HepG2 (cell line): ENCODE measurements at regions not wholly inside any gene's neighbourhood (a gene's known extent, or its start where the extent isn't known, plus 50 kb on each side); places are given as distances from the start of the nearest gene placed in this dataset.

Experiments used
- CEBPG ChIP-seq: IDR thresholded peaks from 2 replicates; pipeline ENCODE4 v1.6.1; 2016
- NCOA2 ChIP-seq: sonication (generic); formaldehyde crosslinking; IDR thresholded peaks from 2 replicates; pipeline ENCODE4 v1.8.0; 2022; ENCODE audit warnings: inconsistent platforms
- YEATS2 ChIP-seq: sonication (generic); formaldehyde crosslinking; IDR thresholded peaks from 2 replicates; pipeline ENCODE4 v1.4.0; 2020; ENCODE audit warnings: missing genetic modification reagents, borderline replicate concordance
- TF ChIP-seq, protein P1 (sequence below): IDR thresholded peaks from 2 replicates; pipeline ENCODE4 v1.6.1; 2016; ENCODE audit warnings: mild to moderate bottlenecking
- TF ChIP-seq, protein P2 (sequence below): IDR thresholded peaks from 2 replicates; pipeline ENCODE4 v1.6.1; 2018; ENCODE audit warnings: missing genetic modification reagents
- TF ChIP-seq, protein P3 (sequence below): IDR thresholded peaks from 2 replicates; pipeline ENCODE4 v1.4.0; 2020; ENCODE audit warnings: mild to moderate bottlenecking, missing genetic modification reagents
- TF ChIP-seq, protein P4 (sequence below): IDR thresholded peaks from 2 replicates; pipeline ENCODE4 v1.6.1; 2016
- TF ChIP-seq, protein P5 (sequence below): IDR thresholded peaks from 2 replicates; pipeline ENCODE4 v1.6.1; 2016; ENCODE audit warnings: low read depth, missing genetic modification reagents, missing compliant biosample characterization
- TF ChIP-seq, protein P6 (sequence below): fragments of 450-650 bp; IDR thresholded peaks from 2 replicates; pipeline ENCODE4 v1.6.1; 2016
- TF ChIP-seq, protein P7 (sequence below): sonication (generic); formaldehyde crosslinking; IDR thresholded peaks from 2 replicates; pipeline ENCODE4 v1.5.0; 2020; ENCODE audit warnings: mild to moderate bottlenecking, missing genetic modification reagents, borderline replicate concordance

DNA sequence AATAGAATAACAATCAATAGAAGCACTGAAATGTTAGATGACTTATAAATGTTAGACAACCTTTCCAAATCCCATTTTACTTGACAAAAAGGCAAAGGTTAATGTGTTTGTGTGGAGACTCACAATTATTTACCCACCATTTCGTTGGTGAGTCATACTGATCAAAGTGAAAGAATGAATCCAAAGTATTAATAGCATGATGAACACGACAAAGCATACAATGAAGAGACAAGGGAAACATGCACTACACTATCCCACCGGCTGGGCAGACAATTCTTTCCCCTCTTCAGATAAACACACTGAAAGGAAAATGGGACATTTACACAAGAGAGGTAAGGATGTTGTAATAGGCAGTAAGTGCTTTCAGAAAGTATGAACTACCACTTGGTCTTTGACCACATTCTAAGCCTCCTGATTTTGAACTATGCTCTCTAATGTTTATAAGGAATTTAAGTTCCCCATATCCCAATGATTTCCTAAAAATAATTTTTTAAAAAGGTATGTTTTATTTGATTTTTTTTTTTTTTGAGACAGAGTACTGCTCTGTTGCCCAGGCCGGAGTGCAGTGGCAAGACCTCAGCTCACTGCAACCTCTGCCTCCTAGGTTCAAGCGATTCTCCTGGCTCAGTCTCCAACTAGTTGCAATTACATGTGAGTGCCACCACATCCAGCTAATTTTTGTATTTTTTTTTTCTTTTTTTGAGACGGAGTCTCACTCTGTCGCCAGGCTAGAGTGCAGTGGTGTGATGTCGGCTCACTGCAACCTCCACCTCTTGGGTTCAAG, 70.5 kb downstream of the MDH2 start (continued):
- TF ChIP-seq, protein P1, sequence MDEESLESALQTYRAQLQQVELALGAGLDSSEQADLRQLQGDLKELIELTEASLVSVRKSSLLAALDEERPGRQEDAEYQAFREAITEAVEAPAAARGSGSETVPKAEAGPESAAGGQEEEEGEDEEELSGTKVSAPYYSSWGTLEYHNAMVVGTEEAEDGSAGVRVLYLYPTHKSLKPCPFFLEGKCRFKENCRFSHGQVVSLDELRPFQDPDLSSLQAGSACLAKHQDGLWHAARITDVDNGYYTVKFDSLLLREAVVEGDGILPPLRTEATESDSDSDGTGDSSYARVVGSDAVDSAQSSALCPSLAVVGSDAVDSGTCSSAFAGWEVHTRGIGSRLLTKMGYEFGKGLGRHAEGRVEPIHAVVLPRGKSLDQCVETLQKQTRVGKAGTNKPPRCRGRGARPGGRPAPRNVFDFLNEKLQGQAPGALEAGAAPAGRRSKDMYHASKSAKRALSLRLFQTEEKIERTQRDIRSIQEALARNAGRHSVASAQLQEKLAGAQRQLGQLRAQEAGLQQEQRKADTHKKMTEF (CRISPR knock-in tag) = peak; percentile 80
- TF ChIP-seq, protein P2, sequence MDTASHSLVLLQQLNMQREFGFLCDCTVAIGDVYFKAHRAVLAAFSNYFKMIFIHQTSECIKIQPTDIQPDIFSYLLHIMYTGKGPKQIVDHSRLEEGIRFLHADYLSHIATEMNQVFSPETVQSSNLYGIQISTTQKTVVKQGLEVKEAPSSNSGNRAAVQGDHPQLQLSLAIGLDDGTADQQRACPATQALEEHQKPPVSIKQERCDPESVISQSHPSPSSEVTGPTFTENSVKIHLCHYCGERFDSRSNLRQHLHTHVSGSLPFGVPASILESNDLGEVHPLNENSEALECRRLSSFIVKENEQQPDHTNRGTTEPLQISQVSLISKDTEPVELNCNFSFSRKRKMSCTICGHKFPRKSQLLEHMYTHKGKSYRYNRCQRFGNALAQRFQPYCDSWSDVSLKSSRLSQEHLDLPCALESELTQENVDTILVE (CRISPR knock-in tag) = peak; percentile 75; the same call in 1 of the 2 replicates
- TF ChIP-seq NCOA2 (CRISPR knock-in tag) (peak; percentile 88), CEBPG (peak; percentile 95), YEATS2 (CRISPR knock-in tag) (peak; percentile 33; the same call in 1 of the 2 replicates)
- TF ChIP-seq, protein P3, sequence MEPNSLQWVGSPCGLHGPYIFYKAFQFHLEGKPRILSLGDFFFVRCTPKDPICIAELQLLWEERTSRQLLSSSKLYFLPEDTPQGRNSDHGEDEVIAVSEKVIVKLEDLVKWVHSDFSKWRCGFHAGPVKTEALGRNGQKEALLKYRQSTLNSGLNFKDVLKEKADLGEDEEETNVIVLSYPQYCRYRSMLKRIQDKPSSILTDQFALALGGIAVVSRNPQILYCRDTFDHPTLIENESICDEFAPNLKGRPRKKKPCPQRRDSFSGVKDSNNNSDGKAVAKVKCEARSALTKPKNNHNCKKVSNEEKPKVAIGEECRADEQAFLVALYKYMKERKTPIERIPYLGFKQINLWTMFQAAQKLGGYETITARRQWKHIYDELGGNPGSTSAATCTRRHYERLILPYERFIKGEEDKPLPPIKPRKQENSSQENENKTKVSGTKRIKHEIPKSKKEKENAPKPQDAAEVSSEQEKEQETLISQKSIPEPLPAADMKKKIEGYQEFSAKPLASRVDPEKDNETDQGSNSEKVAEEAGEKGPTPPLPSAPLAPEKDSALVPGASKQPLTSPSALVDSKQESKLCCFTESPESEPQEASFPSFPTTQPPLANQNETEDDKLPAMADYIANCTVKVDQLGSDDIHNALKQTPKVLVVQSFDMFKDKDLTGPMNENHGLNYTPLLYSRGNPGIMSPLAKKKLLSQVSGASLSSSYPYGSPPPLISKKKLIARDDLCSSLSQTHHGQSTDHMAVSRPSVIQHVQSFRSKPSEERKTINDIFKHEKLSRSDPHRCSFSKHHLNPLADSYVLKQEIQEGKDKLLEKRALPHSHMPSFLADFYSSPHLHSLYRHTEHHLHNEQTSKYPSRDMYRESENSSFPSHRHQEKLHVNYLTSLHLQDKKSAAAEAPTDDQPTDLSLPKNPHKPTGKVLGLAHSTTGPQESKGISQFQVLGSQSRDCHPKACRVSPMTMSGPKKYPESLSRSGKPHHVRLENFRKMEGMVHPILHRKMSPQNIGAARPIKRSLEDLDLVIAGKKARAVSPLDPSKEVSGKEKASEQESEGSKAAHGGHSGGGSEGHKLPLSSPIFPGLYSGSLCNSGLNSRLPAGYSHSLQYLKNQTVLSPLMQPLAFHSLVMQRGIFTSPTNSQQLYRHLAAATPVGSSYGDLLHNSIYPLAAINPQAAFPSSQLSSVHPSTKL (CRISPR knock-in tag) = peak; percentile 93
- TF ChIP-seq, protein P4, sequence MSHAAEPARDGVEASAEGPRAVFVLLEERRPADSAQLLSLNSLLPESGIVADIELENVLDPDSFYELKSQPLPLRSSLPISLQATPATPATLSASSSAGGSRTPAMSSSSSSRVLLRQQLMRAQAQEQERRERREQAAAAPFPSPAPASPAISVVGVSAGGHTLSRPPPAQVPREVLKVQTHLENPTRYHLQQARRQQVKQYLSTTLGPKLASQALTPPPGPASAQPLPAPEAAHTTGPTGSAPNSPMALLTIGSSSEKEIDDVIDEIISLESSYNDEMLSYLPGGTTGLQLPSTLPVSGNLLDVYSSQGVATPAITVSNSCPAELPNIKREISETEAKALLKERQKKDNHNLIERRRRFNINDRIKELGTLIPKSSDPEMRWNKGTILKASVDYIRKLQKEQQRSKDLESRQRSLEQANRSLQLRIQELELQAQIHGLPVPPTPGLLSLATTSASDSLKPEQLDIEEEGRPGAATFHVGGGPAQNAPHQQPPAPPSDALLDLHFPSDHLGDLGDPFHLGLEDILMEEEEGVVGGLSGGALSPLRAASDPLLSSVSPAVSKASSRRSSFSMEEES (CRISPR knock-in tag) = 0 out of 2 replicates have a peak, but pooled peaks have one; percentile 53
- TF ChIP-seq, protein P5, sequence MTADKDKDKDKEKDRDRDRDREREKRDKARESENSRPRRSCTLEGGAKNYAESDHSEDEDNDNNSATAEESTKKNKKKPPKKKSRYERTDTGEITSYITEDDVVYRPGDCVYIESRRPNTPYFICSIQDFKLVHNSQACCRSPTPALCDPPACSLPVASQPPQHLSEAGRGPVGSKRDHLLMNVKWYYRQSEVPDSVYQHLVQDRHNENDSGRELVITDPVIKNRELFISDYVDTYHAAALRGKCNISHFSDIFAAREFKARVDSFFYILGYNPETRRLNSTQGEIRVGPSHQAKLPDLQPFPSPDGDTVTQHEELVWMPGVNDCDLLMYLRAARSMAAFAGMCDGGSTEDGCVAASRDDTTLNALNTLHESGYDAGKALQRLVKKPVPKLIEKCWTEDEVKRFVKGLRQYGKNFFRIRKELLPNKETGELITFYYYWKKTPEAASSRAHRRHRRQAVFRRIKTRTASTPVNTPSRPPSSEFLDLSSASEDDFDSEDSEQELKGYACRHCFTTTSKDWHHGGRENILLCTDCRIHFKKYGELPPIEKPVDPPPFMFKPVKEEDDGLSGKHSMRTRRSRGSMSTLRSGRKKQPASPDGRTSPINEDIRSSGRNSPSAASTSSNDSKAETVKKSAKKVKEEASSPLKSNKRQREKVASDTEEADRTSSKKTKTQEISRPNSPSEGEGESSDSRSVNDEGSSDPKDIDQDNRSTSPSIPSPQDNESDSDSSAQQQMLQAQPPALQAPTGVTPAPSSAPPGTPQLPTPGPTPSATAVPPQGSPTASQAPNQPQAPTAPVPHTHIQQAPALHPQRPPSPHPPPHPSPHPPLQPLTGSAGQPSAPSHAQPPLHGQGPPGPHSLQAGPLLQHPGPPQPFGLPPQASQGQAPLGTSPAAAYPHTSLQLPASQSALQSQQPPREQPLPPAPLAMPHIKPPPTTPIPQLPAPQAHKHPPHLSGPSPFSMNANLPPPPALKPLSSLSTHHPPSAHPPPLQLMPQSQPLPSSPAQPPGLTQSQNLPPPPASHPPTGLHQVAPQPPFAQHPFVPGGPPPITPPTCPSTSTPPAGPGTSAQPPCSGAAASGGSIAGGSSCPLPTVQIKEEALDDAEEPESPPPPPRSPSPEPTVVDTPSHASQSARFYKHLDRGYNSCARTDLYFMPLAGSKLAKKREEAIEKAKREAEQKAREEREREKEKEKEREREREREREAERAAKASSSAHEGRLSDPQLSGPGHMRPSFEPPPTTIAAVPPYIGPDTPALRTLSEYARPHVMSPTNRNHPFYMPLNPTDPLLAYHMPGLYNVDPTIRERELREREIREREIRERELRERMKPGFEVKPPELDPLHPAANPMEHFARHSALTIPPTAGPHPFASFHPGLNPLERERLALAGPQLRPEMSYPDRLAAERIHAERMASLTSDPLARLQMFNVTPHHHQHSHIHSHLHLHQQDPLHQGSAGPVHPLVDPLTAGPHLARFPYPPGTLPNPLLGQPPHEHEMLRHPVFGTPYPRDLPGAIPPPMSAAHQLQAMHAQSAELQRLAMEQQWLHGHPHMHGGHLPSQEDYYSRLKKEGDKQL (CRISPR knock-in tag) = peak; percentile 64
- TF ChIP-seq, protein P6, sequence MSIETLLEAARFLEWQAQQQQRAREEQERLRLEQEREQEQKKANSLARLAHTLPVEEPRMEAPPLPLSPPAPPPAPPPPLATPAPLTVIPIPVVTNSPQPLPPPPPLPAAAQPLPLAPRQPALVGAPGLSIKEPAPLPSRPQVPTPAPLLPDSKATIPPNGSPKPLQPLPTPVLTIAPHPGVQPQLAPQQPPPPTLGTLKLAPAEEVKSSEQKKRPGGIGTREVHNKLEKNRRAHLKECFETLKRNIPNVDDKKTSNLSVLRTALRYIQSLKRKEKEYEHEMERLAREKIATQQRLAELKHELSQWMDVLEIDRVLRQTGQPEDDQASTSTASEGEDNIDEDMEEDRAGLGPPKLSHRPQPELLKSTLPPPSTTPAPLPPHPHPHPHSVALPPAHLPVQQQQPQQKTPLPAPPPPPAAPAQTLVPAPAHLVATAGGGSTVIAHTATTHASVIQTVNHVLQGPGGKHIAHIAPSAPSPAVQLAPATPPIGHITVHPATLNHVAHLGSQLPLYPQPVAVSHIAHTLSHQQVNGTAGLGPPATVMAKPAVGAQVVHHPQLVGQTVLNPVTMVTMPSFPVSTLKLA = peak; percentile 39
- TF ChIP-seq, protein P7, sequence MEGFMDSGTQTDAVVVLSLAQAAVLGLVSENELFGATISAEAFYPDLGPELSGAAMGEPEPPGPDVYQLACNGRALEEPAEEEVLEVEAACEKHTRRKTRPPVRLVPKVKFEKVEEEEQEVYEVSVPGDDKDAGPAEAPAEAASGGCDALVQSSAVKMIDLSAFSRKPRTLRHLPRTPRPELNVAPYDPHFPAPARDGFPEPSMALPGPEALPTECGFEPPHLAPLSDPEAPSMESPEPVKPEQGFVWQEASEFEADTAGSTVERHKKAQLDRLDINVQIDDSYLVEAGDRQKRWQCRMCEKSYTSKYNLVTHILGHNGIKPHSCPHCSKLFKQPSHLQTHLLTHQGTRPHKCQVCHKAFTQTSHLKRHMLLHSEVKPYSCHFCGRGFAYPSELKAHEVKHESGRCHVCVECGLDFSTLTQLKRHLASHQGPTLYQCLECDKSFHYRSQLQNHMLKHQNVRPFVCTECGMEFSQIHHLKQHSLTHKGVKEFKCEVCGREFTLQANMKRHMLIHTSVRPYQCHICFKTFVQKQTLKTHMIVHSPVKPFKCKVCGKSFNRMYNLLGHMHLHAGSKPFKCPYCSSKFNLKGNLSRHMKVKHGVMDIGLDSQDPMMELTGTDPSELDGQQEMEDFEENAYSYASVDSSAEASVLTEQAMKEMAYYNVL (CRISPR knock-in tag) = peak; percentile 97
